ENCODE measurements at regions not wholly inside any gene's neighbourhood (a gene's known extent, or its start where the extent isn't known, plus 50 kb on each side); places are given as distances from the start of the nearest gene placed in this dataset.

DNA sequence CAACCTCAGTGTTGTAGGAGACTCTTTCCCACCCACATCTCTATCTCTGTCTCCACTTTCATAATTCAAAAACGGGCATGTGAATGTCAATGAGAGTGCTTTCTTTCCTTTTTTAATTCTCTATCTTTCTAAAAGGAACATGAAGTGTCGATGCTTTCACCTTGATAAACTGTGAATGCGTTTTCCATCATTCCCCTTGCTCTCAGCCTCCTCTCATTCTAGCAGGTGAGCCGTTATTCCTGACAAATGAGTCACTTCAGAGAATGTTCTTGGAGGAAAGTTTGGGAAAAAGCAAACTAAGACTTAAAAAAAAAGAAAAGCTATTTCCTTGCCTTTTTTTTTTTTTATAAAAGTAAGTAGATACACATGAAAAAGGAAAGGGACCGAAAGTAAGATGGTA lies 226.0 kb upstream of the C1orf87 start:
- no peak for DNase-seq
- Mint-ChIP-seq H3K9me3 (peaks cover 2% of the 10 kb centered on the region), H3K27ac (no peak overlapping the region), H3K4me1 (no peaks in the 10 kb centered on the region), H3K27me3 (no peaks in the 10 kb centered on the region), H3K36me3 (ENCODE audit: low read depth) (no peaks in the 10 kb centered on the region), H3K4me3 (no peak overlapping the region)
- intact Hi-C loops (cut with micrococcal nuclease), result no loop called here
- ChIA-PET CTCF (no interaction called here), POLR2A (no interaction called here)
- ATAC-seq (ENCODE audit: low read depth), result no peak
- TF ChIP-seq, protein P1, sequence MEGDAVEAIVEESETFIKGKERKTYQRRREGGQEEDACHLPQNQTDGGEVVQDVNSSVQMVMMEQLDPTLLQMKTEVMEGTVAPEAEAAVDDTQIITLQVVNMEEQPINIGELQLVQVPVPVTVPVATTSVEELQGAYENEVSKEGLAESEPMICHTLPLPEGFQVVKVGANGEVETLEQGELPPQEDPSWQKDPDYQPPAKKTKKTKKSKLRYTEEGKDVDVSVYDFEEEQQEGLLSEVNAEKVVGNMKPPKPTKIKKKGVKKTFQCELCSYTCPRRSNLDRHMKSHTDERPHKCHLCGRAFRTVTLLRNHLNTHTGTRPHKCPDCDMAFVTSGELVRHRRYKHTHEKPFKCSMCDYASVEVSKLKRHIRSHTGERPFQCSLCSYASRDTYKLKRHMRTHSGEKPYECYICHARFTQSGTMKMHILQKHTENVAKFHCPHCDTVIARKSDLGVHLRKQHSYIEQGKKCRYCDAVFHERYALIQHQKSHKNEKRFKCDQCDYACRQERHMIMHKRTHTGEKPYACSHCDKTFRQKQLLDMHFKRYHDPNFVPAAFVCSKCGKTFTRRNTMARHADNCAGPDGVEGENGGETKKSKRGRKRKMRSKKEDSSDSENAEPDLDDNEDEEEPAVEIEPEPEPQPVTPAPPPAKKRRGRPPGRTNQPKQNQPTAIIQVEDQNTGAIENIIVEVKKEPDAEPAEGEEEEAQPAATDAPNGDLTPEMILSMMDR (IDR thresholded peaks at IDR 0.05), result no peak

GRCh38 chr1:60298290-60298689 lies 224.7 kb upstream of the C1orf87 start:
- no peak for ATAC-seq (ENCODE audit: low read depth)
- Mint-ChIP-seq H3K4me1 (no peaks in the 10 kb centered on the region), H3K27me3 (no peaks in the 10 kb centered on the region), H3K27ac (no peak overlapping the region), H3K4me3 (no peak overlapping the region), H3K9me3 (peaks cover under 1% of the 10 kb centered on the region), H3K36me3 (ENCODE audit: low read depth) (no peaks in the 10 kb centered on the region)
- DNase-seq, result no peak
- intact Hi-C loops (cut with micrococcal nuclease), result no loop called here
- CTCF ChIA-PET, result no interaction called here
- TF ChIP-seq, protein P1 (IDR thresholded peaks at IDR 0.05), result no peak
- POLR2A ChIA-PET, result no interaction called here

GRCh38 chr1:60296794-60297193 lies 223.2 kb upstream of the C1orf87 start:
- CTCF ChIA-PET, result no interaction called here
- Mint-ChIP-seq H3K27me3 (no peaks in the 10 kb centered on the region), H3K4me1 (no peaks in the 10 kb centered on the region), H3K27ac (no peak overlapping the region), H3K4me3 (no peak overlapping the region), H3K36me3 (ENCODE audit: low read depth) (no peaks in the 10 kb centered on the region), H3K9me3 (no peaks in the 10 kb centered on the region)
- no peak for ATAC-seq (ENCODE audit: low read depth)
- POLR2A ChIA-PET, result no interaction called here
- TF ChIP-seq, protein P1 (IDR thresholded peaks at IDR 0.05), result no peak
- no peak for DNase-seq
- intact Hi-C loops (cut with micrococcal nuclease), result no loop called here

- ChIA-PET POLR2A (no interaction called here), CTCF (no interaction called here)
- no peak for ATAC-seq (ENCODE audit: low read depth)
- H3K4me1 Mint-ChIP-seq, result no peaks in the 10 kb centered on the region
- H3K36me3 Mint-ChIP-seq (ENCODE audit: low read depth), result no peaks in the 10 kb centered on the region
- H3K27ac Mint-ChIP-seq, result no peak overlapping the region
- intact Hi-C loops (cut with micrococcal nuclease), result no loop called here
- H3K4me3 Mint-ChIP-seq, result no peak overlapping the region
- peaks cover 2% of the 10 kb centered on the region for H3K9me3 Mint-ChIP-seq
- TF ChIP-seq, protein P1 (IDR thresholded peaks at IDR 0.05), result no peak
- H3K27me3 Mint-ChIP-seq, result no peaks in the 10 kb centered on the region
- DNase-seq, result no peak
Measured at GRCh38 chr1:60292140-60292539, 218.6 kb upstream of the C1orf87 start.

- ChIA-PET CTCF (no interaction called here), POLR2A (no interaction called here)
- no peak for DNase-seq
- intact Hi-C loops (cut with micrococcal nuclease), result no loop called here
- Mint-ChIP-seq H3K27me3 (no peaks in the 10 kb centered on the region), H3K9me3 (peaks cover 2% of the 10 kb centered on the region), H3K27ac (no peak overlapping the region), H3K36me3 (ENCODE audit: low read depth) (no peaks in the 10 kb centered on the region), H3K4me1 (no peaks in the 10 kb centered on the region), H3K4me3 (no peak overlapping the region)
- TF ChIP-seq, protein P1 (IDR thresholded peaks at IDR 0.05), result no peak
- no peak for ATAC-seq (ENCODE audit: low read depth)
Measured at GRCh38 chr1:60290393-60290792, 216.8 kb upstream of the C1orf87 start.
